ENCODE measurements at regions not wholly inside any gene's neighbourhood (a gene's known extent, or its start where the extent isn't known, plus 50 kb on each side); places are given as distances from the start of the nearest gene placed in this dataset.

GRCh38 chrX:45447995-45448394, 247.3 kb upstream of the DIPK2B start:
- TF ChIP-seq CBX2 (IDR thresholded peaks at IDR 0.05; ENCODE audit: borderline replicate concordance, low read depth) = no peak
- TF ChIP-seq RAD21 (conservative IDR thresholded peaks at IDR 0.05 in 1 of 2, IDR thresholded peaks at IDR 0.05 in 1 of 2) = no peak
- TF ChIP-seq POLR2A (IDR thresholded peaks at IDR 0.05; ENCODE audit: low read length) = no peak
- TF ChIP-seq MAFK (IDR thresholded peaks at IDR 0.05; ENCODE audit: partially characterized antibody) = no peak
- no peak for TF ChIP-seq CTCF (IDR thresholded peaks at IDR 0.05)
- no peak for TF ChIP-seq PHF8 (IDR thresholded peaks at IDR 0.05; ENCODE audit: borderline replicate concordance, low read depth)
